ENCODE measurements at regions not wholly inside any gene's neighbourhood (a gene's known extent, or its start where the extent isn't known, plus 50 kb on each side); places are given as distances from the start of the nearest gene placed in this dataset.

GRCh38 chrX:73992019-73992418, 139.5 kb upstream of the XIST start:
- TF ChIP-seq CTCF (IDR thresholded peaks at IDR 0.05; ENCODE audit: low read depth, low read length, poor library complexity, severe bottlenecking) (no peak), EZH2phosphoT487 (IDR thresholded peaks at IDR 0.05; ENCODE audit: borderline replicate concordance, low read length) (no peak)

All from DOHH2 (cell line).